Stimulated activated CD8-positive, alpha-beta memory T cell treated with anti-CD3 and anti-CD28 coated beads, Interleukin-12 subunit alpha, Interleukin-12 subunit beta, amount 100 ng/mL, for 24 hours (primary cell): ENCODE measurements at regions not wholly inside any gene's neighbourhood (a gene's known extent, or its start where the extent isn't known, plus 50 kb on each side); places are given as distances from the start of the nearest gene placed in this dataset.

Experiments
- DNase-seq: peaks from one replicate; pipeline ENCODE4 v3.0.0-alpha.2; 2020; ENCODE audit errors: extremely low read depth

- DNase-seq = no peak
Observed at GRCh38 chr11:70627219-70627618, 228.9 kb downstream of the CTTN start.

- DNase-seq = no peak
Observed at GRCh38 chr11:70628176-70628854, 230.0 kb downstream of the CTTN start.

- no peak for DNase-seq
Observed at GRCh38 chr11:70628855-70629844, 230.8 kb downstream of the CTTN start.

GRCh38 chr11:70630068-70630467 is 231.7 kb downstream of the CTTN start:
- no peak for DNase-seq

GRCh38 chr11:70630816-70631623 is 232.7 kb downstream of the CTTN start:
- DNase-seq = no peak

GRCh38 chr11:70631624-70632047 is 233.3 kb downstream of the CTTN start:
- no peak for DNase-seq

- DNase-seq = no peak
Observed at GRCh38 chr11:70633610-70634009, 235.3 kb downstream of the CTTN start.

- DNase-seq = no peak
Observed at GRCh38 chr11:70636659-70637058, 238.3 kb downstream of the CTTN start.

GRCh38 chr11:70637186-70637800 is 239.0 kb downstream of the CTTN start:
- DNase-seq = no peak

GRCh38 chr11:70637949-70638583 is 239.7 kb downstream of the CTTN start:
- DNase-seq = no peak

GRCh38 chr11:70640408-70640807 is 242.1 kb downstream of the CTTN start:
- no peak for DNase-seq

- no peak for DNase-seq
Observed at GRCh38 chr11:70641369-70641768, 243.0 kb downstream of the CTTN start.

GRCh38 chr11:70642266-70642665 is 243.9 kb downstream of the CTTN start:
- no peak for DNase-seq

- DNase-seq = no peak
Observed at GRCh38 chr11:70643642-70644041, 245.3 kb downstream of the CTTN start.

- DNase-seq = no peak
Observed at GRCh38 chr11:70644343-70645060, 246.2 kb downstream of the CTTN start.

- no peak for DNase-seq
Observed at GRCh38 chr11:70645537-70645936, 247.2 kb downstream of the CTTN start.

- DNase-seq = no peak
Observed at GRCh38 chr11:70646272-70647049, 248.1 kb downstream of the CTTN start.

- DNase-seq = no peak
Observed at GRCh38 chr11:70647188-70648166, 249.1 kb downstream of the CTTN start.
